ENCODE measurements at regions not wholly inside any gene's neighbourhood (a gene's known extent, or its start where the extent isn't known, plus 50 kb on each side); places are given as distances from the start of the nearest gene placed in this dataset.

- DNase-seq (ENCODE audit: extremely low spot score) = no peak
- TF ChIP-seq L3MBTL2 (conservative IDR thresholded peaks at IDR 0.05) (no peak), HDGF (IDR thresholded peaks at IDR 0.05; ENCODE audit: borderline replicate concordance) (no peak), FOXK2 (IDR thresholded peaks at IDR 0.05) (no peak), SP1 (IDR thresholded peaks at IDR 0.05) (no peak), FOXM1 (IDR thresholded peaks at IDR 0.05; ENCODE audit: borderline replicate concordance) (no peak), ARNT (IDR thresholded peaks at IDR 0.05) (no peak), LEF1 (IDR thresholded peaks at IDR 0.05; ENCODE audit: borderline replicate concordance) (no peak), TARDBP (IDR thresholded peaks at IDR 0.05) (no peak), SUZ12 (IDR thresholded peaks at IDR 0.05) (no peak), ZNF384 (IDR thresholded peaks at IDR 0.05) (no peak), CTBP1 (IDR thresholded peaks at IDR 0.05; ENCODE audit: borderline replicate concordance) (no peak), BHLHE40 (IDR thresholded peaks at IDR 0.05; ENCODE audit: borderline replicate concordance) (no peak)
- TF ChIP-seq, protein P1, sequence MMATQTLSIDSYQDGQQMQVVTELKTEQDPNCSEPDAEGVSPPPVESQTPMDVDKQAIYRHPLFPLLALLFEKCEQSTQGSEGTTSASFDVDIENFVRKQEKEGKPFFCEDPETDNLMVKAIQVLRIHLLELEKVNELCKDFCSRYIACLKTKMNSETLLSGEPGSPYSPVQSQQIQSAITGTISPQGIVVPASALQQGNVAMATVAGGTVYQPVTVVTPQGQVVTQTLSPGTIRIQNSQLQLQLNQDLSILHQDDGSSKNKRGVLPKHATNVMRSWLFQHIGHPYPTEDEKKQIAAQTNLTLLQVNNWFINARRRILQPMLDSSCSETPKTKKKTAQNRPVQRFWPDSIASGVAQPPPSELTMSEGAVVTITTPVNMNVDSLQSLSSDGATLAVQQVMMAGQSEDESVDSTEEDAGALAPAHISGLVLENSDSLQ (IDR thresholded peaks at IDR 0.05) = no peak
- ChIA-PET POLR2A (no interaction called here), CTCF (no interaction called here)
These were observed 389.9 kb downstream of the RPS29 start for GRCh38 chr14:49196327-49196726.

DNA sequence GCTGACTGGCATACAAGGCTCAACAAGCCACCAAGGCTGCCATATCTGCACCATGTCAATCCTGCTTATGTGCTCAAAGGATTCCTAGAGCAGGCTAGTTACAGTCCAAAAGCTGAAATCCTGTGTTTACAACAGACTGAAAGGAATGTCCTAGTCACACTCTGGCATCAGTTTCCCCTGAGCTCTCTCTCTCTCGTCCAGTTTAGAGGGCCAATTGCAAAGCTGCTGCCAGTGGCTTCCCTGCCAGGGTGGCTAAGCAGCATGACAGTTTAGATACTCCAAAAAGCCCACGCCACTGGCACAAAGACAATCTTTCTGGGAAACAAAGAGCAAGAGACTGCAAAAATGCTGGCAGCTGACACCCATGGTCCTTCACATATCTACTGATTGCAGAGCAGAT, 392.1 kb downstream of the RPS29 start:
- CTCF ChIA-PET = no interaction called here
- TF ChIP-seq ARNT (IDR thresholded peaks at IDR 0.05) = no peak
- no peak for TF ChIP-seq CTBP1 (IDR thresholded peaks at IDR 0.05; ENCODE audit: borderline replicate concordance)
- no peak for TF ChIP-seq L3MBTL2 (conservative IDR thresholded peaks at IDR 0.05)
- TF ChIP-seq LEF1 (IDR thresholded peaks at IDR 0.05; ENCODE audit: borderline replicate concordance) = no peak
- TF ChIP-seq FOXM1 (IDR thresholded peaks at IDR 0.05; ENCODE audit: borderline replicate concordance) = no peak
- TF ChIP-seq, protein P1 (IDR thresholded peaks at IDR 0.05) = no peak
- no peak for TF ChIP-seq BHLHE40 (IDR thresholded peaks at IDR 0.05; ENCODE audit: borderline replicate concordance)
- no peak for TF ChIP-seq NFRKB (IDR thresholded peaks at IDR 0.05)
- no peak for TF ChIP-seq ZNF384 (IDR thresholded peaks at IDR 0.05)
- no peak for TF ChIP-seq HDGF (IDR thresholded peaks at IDR 0.05; ENCODE audit: borderline replicate concordance)
- no peak for TF ChIP-seq TARDBP (IDR thresholded peaks at IDR 0.05)
- TF ChIP-seq ELF4 (IDR thresholded peaks at IDR 0.05) = no peak
- TF ChIP-seq SUZ12 (IDR thresholded peaks at IDR 0.05) = no peak
- no peak for TF ChIP-seq FOXA1 (IDR thresholded peaks at IDR 0.05)
- no peak for TF ChIP-seq FOXK2 (IDR thresholded peaks at IDR 0.05)
- TF ChIP-seq SP1 (IDR thresholded peaks at IDR 0.05) = no peak
- POLR2A ChIA-PET = no interaction called here
- no peak for DNase-seq (ENCODE audit: extremely low spot score)

DNA sequence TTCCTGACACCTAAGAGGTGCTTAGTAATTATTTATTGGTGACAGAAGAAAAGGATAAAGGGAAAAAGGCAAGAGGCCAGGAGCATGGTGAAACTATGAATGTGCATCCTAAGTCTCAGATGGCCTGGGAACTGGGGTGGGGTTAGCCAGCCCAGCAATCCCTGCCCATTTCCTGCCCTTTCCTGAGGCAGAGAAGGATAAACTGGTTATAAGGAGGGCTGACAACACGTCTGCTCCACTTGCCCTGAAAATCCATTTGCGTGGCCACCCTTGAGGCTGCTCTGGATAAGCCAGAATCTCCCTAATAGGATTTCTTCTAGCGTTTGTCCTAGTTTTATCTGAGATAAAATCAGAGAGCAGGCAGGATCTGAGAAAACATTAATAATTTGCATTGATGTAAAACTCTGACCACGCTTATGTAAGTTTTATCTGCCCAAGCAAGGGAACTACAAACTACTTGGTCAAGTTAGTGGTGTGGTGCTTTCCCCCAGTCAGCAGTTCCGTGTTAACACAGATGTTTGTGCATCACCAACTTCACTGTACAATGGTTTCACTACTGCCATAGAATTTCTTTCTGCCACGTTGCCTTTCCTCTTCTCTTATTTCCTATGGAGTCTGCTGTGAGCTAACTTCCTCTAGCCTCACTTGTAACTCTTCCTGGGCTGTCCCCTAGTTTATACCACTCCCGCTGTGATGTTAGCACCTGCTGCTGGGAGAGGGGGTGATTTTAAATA, 392.7 kb downstream of the RPS29 start:
- DNase-seq (ENCODE audit: extremely low spot score) = no peak
- TF ChIP-seq ELF4 (IDR thresholded peaks at IDR 0.05) (no peak), SP1 (IDR thresholded peaks at IDR 0.05) (no peak), HDGF (IDR thresholded peaks at IDR 0.05; ENCODE audit: borderline replicate concordance) (no peak)
- ChIA-PET CTCF (no interaction called here), POLR2A (no interaction called here)

DNA sequence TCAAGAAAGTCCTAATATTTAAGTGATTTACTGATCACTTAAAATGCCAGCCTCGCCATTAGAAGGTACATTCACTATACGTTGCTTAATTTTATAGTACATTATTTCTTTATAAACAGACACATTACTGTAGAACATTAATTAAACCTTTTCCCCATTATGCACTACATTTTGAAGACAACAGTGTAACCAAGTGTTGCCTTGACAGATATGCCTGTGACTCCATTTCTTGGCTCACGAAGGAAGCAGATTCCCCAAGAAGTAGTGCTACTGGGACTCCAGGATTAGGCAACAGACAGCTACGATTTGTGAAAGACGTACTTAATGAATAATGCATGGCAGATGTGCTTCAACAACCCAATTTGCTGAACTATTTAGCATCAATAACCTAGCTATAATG, 394.8 kb downstream of the RPS29 start:
- no peak for DNase-seq (ENCODE audit: extremely low spot score)
- CTCF ChIA-PET = no interaction called here
- TF ChIP-seq ARNT (IDR thresholded peaks at IDR 0.05) (no peak), ZNF384 (IDR thresholded peaks at IDR 0.05) (no peak), HDGF (IDR thresholded peaks at IDR 0.05; ENCODE audit: borderline replicate concordance) (no peak), CTBP1 (IDR thresholded peaks at IDR 0.05; ENCODE audit: borderline replicate concordance) (no peak), FOXA1 (IDR thresholded peaks at IDR 0.05) (no peak), SP1 (IDR thresholded peaks at IDR 0.05) (no peak), NFRKB (IDR thresholded peaks at IDR 0.05) (no peak), FOXK2 (IDR thresholded peaks at IDR 0.05) (no peak), ELF4 (IDR thresholded peaks at IDR 0.05) (no peak), SUZ12 (IDR thresholded peaks at IDR 0.05) (no peak), TARDBP (IDR thresholded peaks at IDR 0.05) (no peak), FOXM1 (IDR thresholded peaks at IDR 0.05; ENCODE audit: borderline replicate concordance) (no peak), LEF1 (IDR thresholded peaks at IDR 0.05; ENCODE audit: borderline replicate concordance) (no peak), BHLHE40 (IDR thresholded peaks at IDR 0.05; ENCODE audit: borderline replicate concordance) (no peak), L3MBTL2 (conservative IDR thresholded peaks at IDR 0.05) (no peak)
- TF ChIP-seq, protein P1 (IDR thresholded peaks at IDR 0.05) = no peak
- POLR2A ChIA-PET = no interaction called here

DNA sequence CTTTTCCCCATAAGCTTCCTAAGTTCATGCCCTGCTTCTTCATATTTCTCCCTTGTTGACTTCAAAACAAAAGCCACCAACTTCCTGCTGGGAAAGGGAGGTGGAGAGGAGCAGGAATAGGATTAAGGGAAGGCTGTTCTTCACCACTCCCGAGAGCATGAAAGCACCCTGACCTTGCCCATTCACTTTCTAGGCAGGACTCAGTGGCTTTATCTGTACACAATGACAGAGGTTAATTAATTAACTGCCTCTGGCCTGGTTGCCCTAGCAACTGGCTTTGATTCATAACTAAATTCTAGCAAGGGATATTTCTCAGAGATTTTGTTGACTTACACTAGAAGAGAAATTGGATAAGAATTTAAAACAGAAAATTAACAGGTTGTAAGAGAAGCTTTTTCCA, 396.8 kb downstream of the RPS29 start:
- CTCF ChIA-PET = no interaction called here
- TF ChIP-seq NFRKB (IDR thresholded peaks at IDR 0.05) (no peak), TARDBP (IDR thresholded peaks at IDR 0.05) (no peak), BHLHE40 (IDR thresholded peaks at IDR 0.05; ENCODE audit: borderline replicate concordance) (no peak), SP1 (IDR thresholded peaks at IDR 0.05) (no peak), HDGF (IDR thresholded peaks at IDR 0.05; ENCODE audit: borderline replicate concordance) (no peak), LEF1 (IDR thresholded peaks at IDR 0.05; ENCODE audit: borderline replicate concordance) (no peak), CTBP1 (IDR thresholded peaks at IDR 0.05; ENCODE audit: borderline replicate concordance) (no peak), FOXM1 (IDR thresholded peaks at IDR 0.05; ENCODE audit: borderline replicate concordance) (no peak), L3MBTL2 (conservative IDR thresholded peaks at IDR 0.05) (no peak), ARNT (IDR thresholded peaks at IDR 0.05) (no peak), FOXA1 (IDR thresholded peaks at IDR 0.05) (no peak), ZNF384 (IDR thresholded peaks at IDR 0.05) (no peak), FOXK2 (IDR thresholded peaks at IDR 0.05) (no peak), ELF4 (IDR thresholded peaks at IDR 0.05) (no peak), SUZ12 (IDR thresholded peaks at IDR 0.05) (no peak)
- TF ChIP-seq, protein P1 (IDR thresholded peaks at IDR 0.05) = no peak
- POLR2A ChIA-PET = no interaction called here
- no peak for DNase-seq (ENCODE audit: extremely low spot score)

All from HEK293T (cell line).